Ovary (tissue), 7 donors: ENCODE measurements at regions not wholly inside any gene's neighbourhood (a gene's known extent, or its start where the extent isn't known, plus 50 kb on each side); places are given as distances from the start of the nearest gene placed in this dataset.

Experiments used
- DNase-seq, 5 donors: peaks; one replicate each; pipeline ENCODE4 v3.0.0-alpha.2; 2019 to 2020
- H3K27ac ChIP-seq, 2 donors: fragments of 200-600 bp; one replicate each; pipeline versions ENCODE4 v1.5.1 to v1.8.0; 2019 to 2022
- H3K27me3 ChIP-seq: fragments of 200-600 bp; one replicate; pipeline ENCODE4 v1.8.0; 2022
- H3K36me3 ChIP-seq: fragments of 200-600 bp; sonication (generic); one replicate; pipeline ENCODE4 v1.5.1; 2019
- H3K4me1 ChIP-seq: one replicate; pipeline ENCODE4 v1.8.1; 2013; ENCODE audit warnings: mild to moderate bottlenecking, moderate library complexity; ENCODE audit not compliant: insufficient read depth
- H3K4me3 ChIP-seq: fragments of 200-600 bp; sonication (generic); one replicate; pipeline ENCODE4 v1.5.1; 2017
- H3K9me3 ChIP-seq, 2 donors: fragments of 200-600 bp in 1 of 2; sonication (generic) in 1 of 2; one replicate each; pipeline versions ENCODE4 v1.5.1 to v1.8.1; 2013 to 2019; ENCODE audit warnings: mild to moderate bottlenecking in 1 of 2, moderate library complexity in 1 of 2
- CTCF ChIP-seq, 3 donors: fragments of 450-650 bp in 2 of 3; fragments of 200-600 bp in 1 of 3; IDR thresholded peaks; one replicate each; pipeline versions ENCODE4 v1.5.1 to v1.8.0; 2016 to 2022; ENCODE audit warnings: antibody characterized with exemption in 3 of 3, mild to moderate bottlenecking in 1 of 3
- EP300 ChIP-seq: sonication (generic); formaldehyde crosslinking; IDR thresholded peaks from one replicate; pipeline ENCODE4 v1.6.1; 2017; ENCODE audit warnings: antibody characterized with exemption
- POLR2A ChIP-seq: fragments of 450-650 bp; IDR thresholded peaks from one replicate; pipeline ENCODE4 v1.6.1; 2017; ENCODE audit warnings: antibody characterized with exemption, mild to moderate bottlenecking, moderate library complexity
- WGBS, 3 donors: extraction: QIAGEN DNeasy Blood & Tissue Kit in 1 of 3; methylation state at CpG; one replicate each; pipeline versions ENCODE4 v1.1.5 to v1.1.7; 2013 to 2017; 5-methylcytosine and 5-hydroxymethylcytosine counted together
- intact Hi-C, 4 donors: fragments of 100-400 bp; cut with DNase I; formaldehyde crosslinking; loops; one replicate each; pipeline versions ENCODE4 v1.11.0 to v1.15.1; 2022 to 2023
- donor health status: DM: no; HTN: no; CAD: no; lungs with moderate emphysema.
- donor health status: DM: no; HTN: no; CAD: no.
- donor health status: Bipolar disorder and iron deficiency.
- donor health status: DM: no; HTN: no; CAD: no.
- donor health status: DM: yes; HTN: yes; CAD: no.

DNA sequence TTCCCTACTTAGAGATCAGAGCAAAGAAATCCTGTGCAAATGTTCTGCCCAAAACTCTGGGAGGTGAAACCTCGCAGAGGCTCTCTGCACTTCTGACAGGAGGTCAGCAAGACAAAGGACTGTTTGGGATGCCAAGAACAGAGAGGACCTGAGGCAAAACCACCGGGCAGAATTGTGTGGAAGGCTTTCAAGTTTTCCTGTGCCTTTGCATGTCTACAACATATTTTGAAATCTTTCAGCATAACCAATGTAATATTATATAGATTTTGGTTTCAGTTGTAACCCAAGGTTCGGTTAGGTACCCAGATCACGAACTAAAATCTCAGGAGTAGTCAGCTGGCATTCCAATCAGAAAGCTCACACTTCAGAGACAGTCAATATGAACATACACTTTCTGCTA, 99.4 kb upstream of the PLEKHA5 start:
- 79 to 85% (median 83%) methylated on average over 4 of the region's 4 CpGs for WGBS, 3 donors
- TF ChIP-seq EP300 (no peak), POLR2A (no peak), CTCF (IDR thresholded peaks at IDR 0.05) (no peak)
- H3K27me3 ChIP-seq: no peaks in the 10 kb centered on the region
- intact Hi-C loops: no loop called here
- no peak overlapping the region for H3K27ac ChIP-seq
- DNase-seq: no peak
- no peaks in the 10 kb centered on the region for H3K36me3 ChIP-seq
- no peaks in the 10 kb centered on the region for H3K9me3 ChIP-seq
- no peak overlapping the region for H3K4me3 ChIP-seq
- no peaks in the 10 kb centered on the region for H3K4me1 ChIP-seq

GRCh38 chr12:19030603-19031002, 98.9 kb upstream of the PLEKHA5 start:
- H3K36me3 ChIP-seq: no peaks in the 10 kb centered on the region
- H3K4me3 ChIP-seq: no peak overlapping the region
- TF ChIP-seq EP300 (no peak), POLR2A (no peak)
- intact Hi-C loops: no loop called here
- no peaks in the 10 kb centered on the region for H3K9me3 ChIP-seq
- no peaks in the 10 kb centered on the region for H3K27me3 ChIP-seq
- H3K27ac ChIP-seq: no peak overlapping the region
- DNase-seq: no peak
- peaks cover 2% of the 10 kb centered on the region for H3K4me1 ChIP-seq

- Histone ChIP-seq H3K4me3 (no peak overlapping the region), H3K27ac (no peak overlapping the region), H3K36me3 (no peaks in the 10 kb centered on the region), H3K4me1 (peaks cover 2% of the 10 kb centered on the region), H3K9me3 (no peaks in the 10 kb centered on the region), H3K27me3 (no peaks in the 10 kb centered on the region)
- intact Hi-C loops: no loop called here
- no peak for DNase-seq
- 57 to 78% (median 71%) methylated on average over 4 of the region's 4 CpGs for WGBS, 3 donors
- TF ChIP-seq POLR2A (no peak), EP300 (no peak), CTCF (IDR thresholded peaks at IDR 0.05) (no peak)
Measured at GRCh38 chr12:19031032-19031431, 98.5 kb upstream of the PLEKHA5 start.

DNA sequence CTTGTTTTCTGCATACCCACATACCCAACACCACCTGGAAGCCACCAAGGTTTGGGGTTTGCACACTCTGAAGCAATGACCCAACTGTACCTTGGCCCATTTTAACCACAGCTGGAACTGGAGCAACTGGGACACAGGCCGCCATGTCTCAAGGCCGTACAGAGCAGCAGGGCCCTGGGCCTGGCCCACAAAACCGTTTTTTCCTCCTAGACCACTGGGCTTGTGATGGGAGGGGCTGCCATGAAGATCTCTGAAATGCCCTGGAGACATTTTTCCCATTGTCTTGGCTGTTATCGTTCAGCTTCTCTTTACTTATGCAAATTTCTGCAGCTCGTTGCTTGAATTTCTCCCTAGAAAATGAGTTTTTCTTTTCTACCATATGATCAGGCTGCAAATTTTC, 96.7 kb upstream of the PLEKHA5 start:
- H3K4me1 ChIP-seq: peaks cover 2% of the 10 kb centered on the region
- H3K27me3 ChIP-seq: no peaks in the 10 kb centered on the region
- no peak overlapping the region for H3K4me3 ChIP-seq
- no peak overlapping the region for H3K27ac ChIP-seq
- WGBS, 3 donors: 85 to 92% (median 90%) methylated on average over 5 of the region's 5 CpGs
- TF ChIP-seq EP300: no peak
- no peak for TF ChIP-seq POLR2A
- no peak for TF ChIP-seq CTCF (IDR thresholded peaks at IDR 0.05)
- intact Hi-C loops: no loop called here
- no peaks in the 10 kb centered on the region for H3K36me3 ChIP-seq
- DNase-seq: no peak
- H3K9me3 ChIP-seq: no peaks in the 10 kb centered on the region

DNA sequence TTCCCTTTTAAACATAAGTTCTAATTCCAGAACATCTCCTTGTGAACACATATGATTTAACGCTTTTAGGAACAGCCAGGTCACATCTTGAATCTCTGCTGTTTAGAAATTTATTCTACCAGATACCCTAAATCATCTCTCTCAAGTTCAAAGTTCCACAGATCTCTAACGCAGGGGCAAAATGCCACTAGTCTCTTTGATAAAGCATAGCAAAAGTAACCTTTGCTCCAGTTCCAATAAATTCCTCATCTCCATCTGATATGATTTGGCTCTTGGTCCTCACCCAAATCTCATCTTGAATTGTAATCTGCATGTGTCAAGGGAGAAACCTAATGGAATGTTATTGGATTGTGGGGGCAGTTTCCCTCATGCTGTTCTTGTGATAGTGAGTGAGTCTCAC, 96.3 kb upstream of the PLEKHA5 start:
- no peak for DNase-seq
- intact Hi-C loops: no loop called here
- Histone ChIP-seq H3K4me1 (peaks cover 2% of the 10 kb centered on the region), H3K36me3 (no peaks in the 10 kb centered on the region), H3K27ac (no peak overlapping the region), H3K27me3 (no peaks in the 10 kb centered on the region), H3K9me3 (no peaks in the 10 kb centered on the region), H3K4me3 (no peak overlapping the region)
- WGBS, 3 donors: 75 to 86% (median 83%) methylated on average over 2 of the region's 2 CpGs
- TF ChIP-seq CTCF (IDR thresholded peaks at IDR 0.05): no peak
- no peak for TF ChIP-seq EP300
- TF ChIP-seq POLR2A: no peak
